CD4-positive, alpha-beta memory T cell (primary cell): ENCODE measurements at regions not wholly inside any gene's neighbourhood (a gene's known extent, or its start where the extent isn't known, plus 50 kb on each side); places are given as distances from the start of the nearest gene placed in this dataset.

Experiments
- CTCF ChIA-PET: fragments of 350-600 bp; sonication (Branson Sonifier 250); formaldehyde crosslinking; loops from one replicate; lab custom pipeline; 2021; ENCODE audit warnings: inconsistent platforms; ENCODE audit not compliant: partially characterized antibody; lab: Charles Lee
- POLR2A ChIA-PET: fragments of 350-600 bp; sonication (Branson Sonifier 250); formaldehyde crosslinking; loops from one replicate; lab custom pipeline; 2021; ENCODE audit not compliant: partially characterized antibody; lab: Charles Lee
- DNase-seq, 5 donors: peaks; one replicate each; pipeline versions ENCODE4 v3.0.0 to v3.0.0-alpha.2; 2020 to 2022; ENCODE audit warnings: mixed read lengths in 1 of 5
- H3K27ac ChIP-seq: one replicate; pipeline ENCODE4 v1.7.0; 2013; ENCODE audit warnings: low read depth, low read length
- H3K27me3 ChIP-seq: 2 replicates; pipeline ENCODE4 v1.7.0; 2013; ENCODE audit warnings: mild to moderate bottlenecking, low read length, moderate library complexity; ENCODE audit not compliant: insufficient read depth
- H3K36me3 ChIP-seq: 2 replicates; pipeline ENCODE4 v1.7.0; 2013; ENCODE audit warnings: mild to moderate bottlenecking, low read length, moderate library complexity; ENCODE audit not compliant: insufficient read depth
- H3K4me1 ChIP-seq: 2 replicates; pipeline ENCODE4 v1.7.0; 2013; ENCODE audit warnings: mild to moderate bottlenecking, low read length, moderate library complexity; ENCODE audit not compliant: insufficient read depth
- H3K4me3 ChIP-seq, 2 donors: one replicate each; pipeline ENCODE4 v1.7.0; 2013; ENCODE audit warnings: low read length in 2 of 2, mild to moderate bottlenecking in 1 of 2
- H3K9me3 ChIP-seq, 2 donors: one replicate each; pipeline ENCODE4 v1.7.0; 2013; ENCODE audit warnings: low read length in 2 of 2, control low read depth in 1 of 2; ENCODE audit not compliant: control insufficient read depth in 1 of 2
- H3K27ac Mint-ChIP-seq, 7 donors: one replicate each; pipeline ENCODE4 v1.8.0; 2020 to 2021; ENCODE audit warnings: mixed read lengths in 7 of 7, mild to moderate bottlenecking in 6 of 7, inconsistent platforms in 3 of 7, moderate library complexity in 3 of 7
- H3K27me3 Mint-ChIP-seq, 2 donors: one replicate each; pipeline ENCODE4 v1.8.0; 2020 to 2021; ENCODE audit warnings: mixed read lengths in 2 of 2
- H3K36me3 Mint-ChIP-seq, 2 donors: one replicate each; pipeline ENCODE4 v1.8.0; 2020 to 2021; ENCODE audit warnings: mixed read lengths in 2 of 2, inconsistent platforms in 1 of 2, mild to moderate bottlenecking in 1 of 2
- H3K4me1 Mint-ChIP-seq, 4 donors: one replicate each; pipeline ENCODE4 v1.8.0; 2020 to 2021; ENCODE audit warnings: mixed read lengths in 4 of 4, mild to moderate bottlenecking in 1 of 4
- H3K4me3 Mint-ChIP-seq, 8 donors: one replicate each; pipeline ENCODE4 v1.8.0; 2020 to 2021; ENCODE audit warnings: mixed read lengths in 8 of 8, mild to moderate bottlenecking in 7 of 8, moderate library complexity in 6 of 8, inconsistent platforms in 3 of 8
- H3K9me3 Mint-ChIP-seq, 8 donors: one replicate each; pipeline ENCODE4 v1.8.0; 2020 to 2021; ENCODE audit warnings: mixed read lengths in 8 of 8, mild to moderate bottlenecking in 5 of 8, inconsistent platforms in 3 of 8, moderate library complexity in 1 of 8
- intact Hi-C: fragments of 100-400 bp; cut with micrococcal nuclease; formaldehyde crosslinking; loops from one replicate; pipeline ENCODE4 v1.15.1; 2023

DNA sequence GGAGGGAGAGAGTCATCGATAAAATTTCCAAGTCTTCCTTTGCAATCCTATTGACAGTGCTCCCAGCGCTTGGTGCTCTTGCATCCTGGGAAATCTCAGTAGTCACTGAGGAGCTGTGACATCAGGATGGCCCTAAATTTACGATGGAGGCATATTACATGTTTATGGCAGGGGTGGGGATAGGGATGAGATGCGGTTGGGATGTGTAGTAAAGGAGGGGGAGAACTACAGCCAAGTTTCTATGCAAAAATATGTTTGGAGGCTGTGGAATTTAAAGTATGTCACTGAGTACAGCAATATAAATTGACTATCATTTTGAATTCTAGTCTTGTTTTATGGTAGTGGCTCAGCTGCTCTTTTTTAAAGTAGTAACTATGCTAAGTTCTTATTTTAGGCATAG, 544.9 kb downstream of the PKHD1 start:
- Histone ChIP-seq H3K4me1 (no peaks in the 10 kb centered on the region), H3K27ac (no peak overlapping the region), H3K36me3 (no peaks in the 10 kb centered on the region), H3K9me3 (no peaks in the 10 kb centered on the region), H3K4me3 (no peak overlapping the region), H3K27me3 (no peaks in the 10 kb centered on the region)
- no peaks in the 10 kb centered on the region for H3K36me3 Mint-ChIP-seq
- H3K27ac Mint-ChIP-seq = no peak overlapping the region
- CTCF ChIA-PET = no interaction called here
- no peaks in the 10 kb centered on the region for H3K27me3 Mint-ChIP-seq
- peaks cover 0 to 2% (median 0%) of the 10 kb centered on the region in 8 donors for H3K9me3 Mint-ChIP-seq
- DNase-seq = no peak
- intact Hi-C loops = no loop called here
- POLR2A ChIA-PET = no interaction called here
- no peak overlapping the region for H3K4me3 Mint-ChIP-seq
- H3K4me1 Mint-ChIP-seq = no peaks in the 10 kb centered on the region

GRCh38 chr6:51550243-51550642, 537.2 kb downstream of the PKHD1 start:
- Mint-ChIP-seq H3K27me3 (no peaks in the 10 kb centered on the region), H3K36me3 (no peaks in the 10 kb centered on the region), H3K27ac (no peak overlapping the region), H3K4me1 (no peaks in the 10 kb centered on the region), H3K9me3 (peaks cover 0 to 3% (median 0%) of the 10 kb centered on the region in 8 donors), H3K4me3 (no peak overlapping the region)
- no peaks in the 10 kb centered on the region for H3K9me3 ChIP-seq
- H3K36me3 ChIP-seq = no peaks in the 10 kb centered on the region
- DNase-seq = no peak
- ChIA-PET POLR2A (no interaction called here), CTCF (no interaction called here)
- no peak overlapping the region for H3K27ac ChIP-seq
- H3K4me1 ChIP-seq = no peaks in the 10 kb centered on the region
- H3K4me3 ChIP-seq = no peak overlapping the region
- intact Hi-C loops = no loop called here
- H3K27me3 ChIP-seq = no peaks in the 10 kb centered on the region

- Mint-ChIP-seq H3K9me3 (peaks cover 0 to 3% (median 0%) of the 10 kb centered on the region in 8 donors), H3K36me3 (no peaks in the 10 kb centered on the region), H3K4me1 (no peaks in the 10 kb centered on the region), H3K4me3 (no peak overlapping the region), H3K27me3 (no peaks in the 10 kb centered on the region), H3K27ac (no peak overlapping the region)
- H3K4me1 ChIP-seq = no peaks in the 10 kb centered on the region
- no peak overlapping the region for H3K4me3 ChIP-seq
- no peak overlapping the region for H3K27ac ChIP-seq
- intact Hi-C loops = no loop called here
- H3K27me3 ChIP-seq = no peaks in the 10 kb centered on the region
- CTCF ChIA-PET = no interaction called here
- no peaks in the 10 kb centered on the region for H3K36me3 ChIP-seq
- DNase-seq = no peak
- no peaks in the 10 kb centered on the region for H3K9me3 ChIP-seq
- POLR2A ChIA-PET = no interaction called here
Measured at GRCh38 chr6:51552435-51552834, 535.0 kb downstream of the PKHD1 start.

GRCh38 chr6:51553246-51554015, 534.0 kb downstream of the PKHD1 start:
- Mint-ChIP-seq H3K27me3 (no peaks in the 10 kb centered on the region), H3K9me3 (peaks cover 0 to 3% (median 0%) of the 10 kb centered on the region in 8 donors), H3K27ac (no peak overlapping the region), H3K36me3 (no peaks in the 10 kb centered on the region), H3K4me3 (no peak overlapping the region), H3K4me1 (no peaks in the 10 kb centered on the region)
- no peak overlapping the region for H3K4me3 ChIP-seq
- ChIA-PET POLR2A (no interaction called here), CTCF (no interaction called here)
- H3K36me3 ChIP-seq = no peaks in the 10 kb centered on the region
- intact Hi-C loops = no loop called here
- H3K27ac ChIP-seq = no peak overlapping the region
- H3K9me3 ChIP-seq = no peaks in the 10 kb centered on the region
- H3K4me1 ChIP-seq = no peaks in the 10 kb centered on the region
- no peaks in the 10 kb centered on the region for H3K27me3 ChIP-seq
- no peak for DNase-seq

DNA sequence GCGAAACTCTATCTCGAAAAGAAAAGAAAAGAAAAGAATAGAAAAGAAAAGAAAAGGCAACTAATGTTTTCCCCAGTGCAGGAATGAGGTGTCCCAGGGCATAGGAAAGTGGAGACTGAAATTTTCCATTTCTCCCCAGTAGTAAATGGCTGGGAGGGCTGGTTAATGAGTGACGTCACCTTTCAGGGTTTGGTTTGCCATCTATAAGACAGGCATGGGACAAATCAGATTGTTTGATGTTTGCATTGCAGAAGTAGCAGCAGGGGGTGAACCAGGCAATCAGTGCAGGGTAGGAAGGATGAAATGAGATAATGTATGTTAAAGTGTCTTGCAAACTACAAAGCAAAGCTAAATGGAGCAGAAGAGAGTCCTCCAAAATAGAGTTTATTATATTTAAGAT, 533.4 kb downstream of the PKHD1 start:
- ChIA-PET CTCF (no interaction called here), POLR2A (no interaction called here)
- H3K9me3 Mint-ChIP-seq = peaks cover 0 to 3% (median 0%) of the 10 kb centered on the region in 8 donors
- Histone ChIP-seq H3K9me3 (no peaks in the 10 kb centered on the region), H3K27ac (no peak overlapping the region), H3K36me3 (no peaks in the 10 kb centered on the region), H3K4me1 (no peaks in the 10 kb centered on the region), H3K4me3 (no peak overlapping the region), H3K27me3 (no peaks in the 10 kb centered on the region)
- no peaks in the 10 kb centered on the region for H3K27me3 Mint-ChIP-seq
- no peak overlapping the region for H3K27ac Mint-ChIP-seq
- no peaks in the 10 kb centered on the region for H3K4me1 Mint-ChIP-seq
- intact Hi-C loops = no loop called here
- no peak for DNase-seq
- no peak overlapping the region for H3K4me3 Mint-ChIP-seq
- no peaks in the 10 kb centered on the region for H3K36me3 Mint-ChIP-seq

DNA sequence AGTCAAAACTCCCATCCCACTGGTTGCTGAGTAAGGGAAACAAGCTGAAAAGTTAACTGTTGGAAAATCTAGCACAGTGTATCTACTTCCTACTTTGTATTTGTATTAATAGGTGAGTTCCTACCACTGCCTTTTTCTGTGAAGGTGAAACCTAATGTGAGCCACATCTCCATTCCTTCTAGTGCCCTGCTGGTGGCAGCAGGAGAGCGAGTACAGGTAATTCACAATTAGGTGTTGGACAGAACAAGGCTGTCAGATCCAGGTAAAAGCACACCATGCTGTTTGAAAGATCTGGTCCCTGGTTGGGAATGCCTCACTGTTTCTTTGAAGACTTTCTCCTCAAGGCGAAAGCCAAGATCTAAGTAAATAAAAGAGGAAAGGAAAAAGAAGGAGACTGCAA, 528.4 kb downstream of the PKHD1 start:
- no peaks in the 10 kb centered on the region for H3K27me3 Mint-ChIP-seq
- Histone ChIP-seq H3K9me3 (no peaks in the 10 kb centered on the region), H3K27me3 (no peaks in the 10 kb centered on the region), H3K4me1 (no peaks in the 10 kb centered on the region), H3K27ac (no peak overlapping the region), H3K4me3 (no peak overlapping the region), H3K36me3 (no peaks in the 10 kb centered on the region)
- no peak for DNase-seq
- ChIA-PET POLR2A (no interaction called here), CTCF (no interaction called here)
- no peak overlapping the region for H3K27ac Mint-ChIP-seq
- H3K4me3 Mint-ChIP-seq = no peak overlapping the region
- intact Hi-C loops = no loop called here
- peaks cover 0 to 5% (median 0%) of the 10 kb centered on the region in 8 donors for H3K9me3 Mint-ChIP-seq
- H3K4me1 Mint-ChIP-seq = no peaks in the 10 kb centered on the region
- no peaks in the 10 kb centered on the region for H3K36me3 Mint-ChIP-seq

DNA sequence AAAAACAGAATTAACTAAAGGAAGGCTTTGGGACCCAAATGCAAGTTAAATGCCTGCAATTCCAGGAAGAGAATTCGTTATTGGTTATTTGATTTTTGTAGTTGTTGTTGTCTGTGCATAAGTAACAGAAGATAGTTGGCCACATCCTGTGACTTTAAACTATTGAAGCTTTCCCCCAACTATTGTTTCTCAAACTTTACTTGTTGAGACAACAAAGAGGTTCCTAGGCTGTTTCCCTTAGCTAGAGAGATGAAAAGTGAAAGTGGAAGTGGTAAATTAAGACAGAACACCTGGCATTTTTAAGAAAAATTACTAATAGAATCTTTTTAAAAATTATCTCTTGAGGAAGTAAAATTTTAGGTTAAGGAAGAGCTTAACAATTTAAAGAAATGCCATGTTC, 525.2 kb downstream of the PKHD1 start:
- Histone ChIP-seq H3K9me3 (no peaks in the 10 kb centered on the region), H3K27ac (no peak overlapping the region), H3K4me3 (no peak overlapping the region), H3K4me1 (no peaks in the 10 kb centered on the region), H3K27me3 (no peaks in the 10 kb centered on the region), H3K36me3 (no peaks in the 10 kb centered on the region)
- H3K4me3 Mint-ChIP-seq = no peak overlapping the region
- H3K27ac Mint-ChIP-seq = no peak overlapping the region
- POLR2A ChIA-PET = no interaction called here
- no peaks in the 10 kb centered on the region for H3K4me1 Mint-ChIP-seq
- intact Hi-C loops = no loop called here
- DNase-seq = no peak
- CTCF ChIA-PET = no interaction called here
- no peaks in the 10 kb centered on the region for H3K36me3 Mint-ChIP-seq
- no peaks in the 10 kb centered on the region for H3K27me3 Mint-ChIP-seq
- H3K9me3 Mint-ChIP-seq = peaks cover 0 to 5% (median 0%) of the 10 kb centered on the region in 8 donors
